KOPT-K1 (cell line): ENCODE measurements at regions not wholly inside any gene's neighbourhood (a gene's known extent, or its start where the extent isn't known, plus 50 kb on each side); places are given as distances from the start of the nearest gene placed in this dataset.

Experiments
- H3K27ac ChIP-seq: fragments of 200-600 bp; sonication (generic); 2 replicates; pipeline ENCODE4 v1.5.1; 2016; ENCODE audit warnings: antibody characterized with exemption, mild to moderate bottlenecking, low read depth, low read length; ENCODE audit not compliant: poor library complexity, severe bottlenecking
- H3K36me3 ChIP-seq: fragments of 200-600 bp; sonication (generic); 2 replicates; pipeline ENCODE4 v1.5.1; 2017; ENCODE audit warnings: antibody characterized with exemption, mild to moderate bottlenecking, low read length, moderate library complexity; ENCODE audit not compliant: insufficient read depth
- H3K9me3 ChIP-seq: fragments of 200-600 bp; sonication (generic); 2 replicates; pipeline ENCODE4 v1.5.1; 2017; ENCODE audit warnings: antibody characterized with exemption, low read length, mild to moderate bottlenecking; ENCODE audit not compliant: insufficient read depth, poor library complexity, severe bottlenecking

DNA sequence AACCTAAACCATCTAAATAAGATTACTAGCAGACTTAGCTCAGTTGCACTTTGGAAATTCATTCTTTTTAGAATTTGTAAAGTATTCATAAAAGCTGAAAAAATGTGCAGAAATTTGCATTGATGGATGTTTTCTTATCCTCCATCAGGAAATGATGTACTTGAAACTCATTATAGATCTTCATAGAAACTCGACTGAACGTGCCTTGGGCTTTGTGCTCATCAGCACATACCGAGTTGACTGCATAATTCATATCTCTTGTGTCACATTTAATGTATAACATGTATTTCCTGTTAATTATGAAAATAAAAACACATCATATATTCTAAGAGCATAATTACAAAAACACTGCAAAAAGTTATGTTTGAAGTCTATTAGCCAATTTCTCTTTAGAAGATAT lies 290.9 kb upstream of the NR5A2 start:
- H3K36me3 ChIP-seq, result no peaks in the 10 kb centered on the region
- no peak overlapping the region for H3K27ac ChIP-seq
- H3K9me3 ChIP-seq, result no peaks in the 10 kb centered on the region

GRCh38 chr1:199741586-199741985 lies 285.9 kb upstream of the NR5A2 start:
- Histone ChIP-seq H3K27ac (no peak overlapping the region), H3K9me3 (no peaks in the 10 kb centered on the region), H3K36me3 (no peaks in the 10 kb centered on the region)

DNA sequence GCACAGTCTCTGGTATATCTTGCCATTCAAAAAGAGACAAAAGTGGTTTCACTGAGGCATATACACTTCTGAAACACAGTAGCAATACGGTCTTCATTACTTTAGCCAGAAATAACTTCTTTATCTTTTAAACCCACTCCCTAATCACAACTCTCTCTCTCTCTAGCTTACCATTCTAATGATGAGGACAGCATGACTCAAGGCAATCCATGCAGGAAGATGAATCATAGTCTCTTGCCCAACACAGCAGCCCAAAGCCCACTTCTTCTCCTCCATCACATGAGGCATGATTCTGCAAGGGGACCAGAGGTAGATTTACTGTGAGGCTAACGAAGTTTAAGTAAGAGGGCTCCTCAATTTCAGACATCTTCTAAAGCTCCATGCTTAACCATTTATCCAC lies 285.0 kb upstream of the NR5A2 start:
- Histone ChIP-seq H3K27ac (no peak overlapping the region), H3K9me3 (no peaks in the 10 kb centered on the region), H3K36me3 (no peaks in the 10 kb centered on the region)

- no peak overlapping the region for H3K27ac ChIP-seq
- H3K36me3 ChIP-seq, result no peaks in the 10 kb centered on the region
- no peaks in the 10 kb centered on the region for H3K9me3 ChIP-seq
Observed at GRCh38 chr1:199743227-199743626, 284.3 kb upstream of the NR5A2 start.

DNA sequence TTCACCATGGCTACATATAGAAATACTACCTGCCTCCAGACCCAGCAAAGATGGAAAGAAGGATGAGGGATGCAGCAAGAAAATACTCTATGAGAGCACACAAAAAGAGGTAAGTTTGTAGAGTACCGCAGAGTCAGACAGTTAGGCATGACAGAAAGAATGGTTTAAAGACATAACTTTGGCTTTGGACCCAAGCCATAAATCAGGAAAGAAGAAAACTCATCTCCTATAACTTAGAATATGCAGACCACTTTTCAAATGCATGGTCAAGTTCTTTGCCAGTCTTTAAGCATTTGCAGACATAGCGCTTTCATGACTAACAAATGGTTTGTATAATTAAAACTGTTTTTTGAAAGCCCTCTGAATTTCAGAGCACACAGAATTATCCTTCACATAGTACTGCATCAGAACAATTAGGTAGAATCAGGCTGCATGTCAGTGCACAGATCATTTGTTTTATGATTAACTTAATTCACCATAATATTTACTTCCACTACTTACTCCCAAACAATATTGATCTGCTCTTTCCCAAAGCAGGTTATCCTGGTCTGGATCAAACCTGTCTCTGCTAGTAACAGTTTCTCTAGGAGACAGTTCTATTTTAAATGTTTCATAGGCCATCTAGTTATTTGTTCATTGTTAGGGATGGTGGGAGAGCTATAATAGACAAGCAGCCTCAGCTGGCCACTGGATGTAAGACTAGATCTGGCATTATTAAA lies 280.7 kb upstream of the NR5A2 start:
- no peaks in the 10 kb centered on the region for H3K9me3 ChIP-seq
- H3K27ac ChIP-seq, result no peak overlapping the region
- H3K36me3 ChIP-seq, result no peaks in the 10 kb centered on the region

- no peaks in the 10 kb centered on the region for H3K9me3 ChIP-seq
- no peaks in the 10 kb centered on the region for H3K36me3 ChIP-seq
- no peak overlapping the region for H3K27ac ChIP-seq
Observed at GRCh38 chr1:199747984-199748383, 279.5 kb upstream of the NR5A2 start.

DNA sequence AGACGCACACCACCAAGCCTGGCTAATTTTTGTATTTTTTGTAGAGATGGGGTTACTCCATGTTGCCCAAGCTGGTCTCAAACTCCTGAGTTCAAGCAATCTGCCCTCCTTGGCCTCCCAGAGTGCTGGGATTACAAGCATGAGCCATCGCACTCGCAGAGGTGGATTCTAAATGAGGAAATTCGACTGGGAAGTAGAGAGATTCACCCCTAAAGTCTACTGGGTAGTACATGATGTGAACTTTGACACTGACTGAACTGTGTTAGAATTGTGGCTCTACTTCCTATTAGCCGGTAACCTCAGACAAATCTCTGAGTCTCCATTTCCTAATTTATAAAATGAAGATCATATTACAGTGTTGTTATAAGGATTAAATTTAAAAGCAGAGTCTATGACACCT lies 276.0 kb upstream of the NR5A2 start:
- Histone ChIP-seq H3K27ac (no peak overlapping the region), H3K9me3 (no peaks in the 10 kb centered on the region), H3K36me3 (no peaks in the 10 kb centered on the region)

GRCh38 chr1:199751962-199752687 lies 275.4 kb upstream of the NR5A2 start:
- no peaks in the 10 kb centered on the region for H3K36me3 ChIP-seq

DNA sequence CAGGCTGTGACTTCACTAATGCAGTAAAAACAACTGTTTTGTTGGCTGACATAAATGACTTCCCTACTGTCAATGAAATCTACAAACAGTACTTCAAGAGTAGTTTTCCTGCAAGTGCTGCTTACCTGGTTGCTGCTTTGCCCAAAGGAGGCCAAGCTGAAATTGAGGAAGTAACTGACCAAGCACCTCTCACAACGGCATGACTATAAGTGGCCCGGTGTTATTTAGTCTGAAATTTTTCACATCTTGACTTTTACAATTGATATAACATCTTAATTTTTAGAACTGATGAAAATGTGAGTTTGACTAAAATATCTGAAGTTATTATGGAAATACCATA lies 274.9 kb upstream of the NR5A2 start:
- H3K36me3 ChIP-seq, result no peaks in the 10 kb centered on the region
- H3K9me3 ChIP-seq, result no peaks in the 10 kb centered on the region
- no peak overlapping the region for H3K27ac ChIP-seq

More at GRCh38 chr1:199751962-199752687, 275.4 kb upstream of the NR5A2 start:
- Histone ChIP-seq H3K27ac (no peak overlapping the region), H3K9me3 (no peaks in the 10 kb centered on the region)

DNA sequence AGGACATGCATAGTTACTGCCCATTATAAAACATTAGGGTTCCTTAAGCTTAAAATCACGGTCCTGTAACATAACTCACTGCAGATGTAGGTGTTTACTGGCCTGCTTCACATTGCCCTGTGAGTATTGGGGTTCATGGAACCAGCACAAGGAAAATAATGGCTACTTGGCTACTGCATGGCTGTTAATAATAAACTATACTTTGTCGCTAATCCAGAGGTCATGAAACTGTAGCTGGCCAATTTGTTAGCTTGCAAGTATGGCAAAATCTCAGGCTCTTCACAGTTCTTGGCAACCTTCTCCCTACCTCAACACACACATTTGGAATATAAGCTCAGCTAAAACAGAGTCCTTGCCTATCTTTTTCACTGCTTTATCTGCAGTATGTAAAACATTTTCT lies 274.0 kb upstream of the NR5A2 start:
- no peaks in the 10 kb centered on the region for H3K9me3 ChIP-seq
- H3K36me3 ChIP-seq, result no peaks in the 10 kb centered on the region
- no peak overlapping the region for H3K27ac ChIP-seq

- no peaks in the 10 kb centered on the region for H3K36me3 ChIP-seq
- no peak overlapping the region for H3K27ac ChIP-seq
- H3K9me3 ChIP-seq, result no peaks in the 10 kb centered on the region
Observed at GRCh38 chr1:199756066-199756465, 271.4 kb upstream of the NR5A2 start.

- Histone ChIP-seq H3K36me3 (no peaks in the 10 kb centered on the region), H3K9me3 (no peaks in the 10 kb centered on the region), H3K27ac (no peak overlapping the region)
Observed at GRCh38 chr1:199758626-199759255, 268.8 kb upstream of the NR5A2 start.

- Histone ChIP-seq H3K36me3 (no peaks in the 10 kb centered on the region), H3K27ac (no peak overlapping the region), H3K9me3 (no peaks in the 10 kb centered on the region)
Observed at GRCh38 chr1:199759268-199759730, 268.2 kb upstream of the NR5A2 start.

- peaks cover 14% of the 10 kb centered on the region for H3K9me3 ChIP-seq
- H3K27ac ChIP-seq, result no peak overlapping the region
- no peaks in the 10 kb centered on the region for H3K36me3 ChIP-seq
Observed at GRCh38 chr1:199762572-199762971, 264.9 kb upstream of the NR5A2 start.

DNA sequence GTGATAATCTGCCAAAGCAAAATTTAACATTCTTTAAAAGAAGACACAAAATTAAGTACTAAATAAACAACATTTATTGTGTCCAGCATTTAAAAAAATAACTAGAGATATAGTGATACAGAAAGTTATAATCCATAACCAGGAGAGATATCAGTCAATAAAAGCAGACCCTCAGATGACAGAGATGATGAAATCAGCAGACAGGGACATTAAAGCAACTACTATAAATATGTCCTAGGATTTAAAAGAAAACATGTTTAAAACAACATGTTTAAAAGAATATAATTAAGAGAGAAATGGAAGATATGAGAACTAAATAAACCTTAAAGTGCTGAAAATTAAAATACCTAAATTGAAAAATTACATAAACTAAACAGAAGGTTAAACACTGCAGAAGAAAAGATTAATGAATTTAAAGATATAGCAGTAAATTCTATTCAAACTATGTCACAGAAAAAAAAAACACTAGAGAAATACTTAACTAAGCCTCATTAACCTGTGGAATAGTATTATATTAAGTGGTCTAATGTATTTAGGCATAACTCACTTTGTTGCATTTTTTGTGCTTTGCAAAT lies 261.2 kb upstream of the NR5A2 start:
- Histone ChIP-seq H3K36me3 (no peaks in the 10 kb centered on the region), H3K9me3 (peaks cover 17% of the 10 kb centered on the region), H3K27ac (no peak overlapping the region)
